ENCODE measurements at regions not wholly inside any gene's neighbourhood (a gene's known extent, or its start where the extent isn't known, plus 50 kb on each side); places are given as distances from the start of the nearest gene placed in this dataset.

DNA sequence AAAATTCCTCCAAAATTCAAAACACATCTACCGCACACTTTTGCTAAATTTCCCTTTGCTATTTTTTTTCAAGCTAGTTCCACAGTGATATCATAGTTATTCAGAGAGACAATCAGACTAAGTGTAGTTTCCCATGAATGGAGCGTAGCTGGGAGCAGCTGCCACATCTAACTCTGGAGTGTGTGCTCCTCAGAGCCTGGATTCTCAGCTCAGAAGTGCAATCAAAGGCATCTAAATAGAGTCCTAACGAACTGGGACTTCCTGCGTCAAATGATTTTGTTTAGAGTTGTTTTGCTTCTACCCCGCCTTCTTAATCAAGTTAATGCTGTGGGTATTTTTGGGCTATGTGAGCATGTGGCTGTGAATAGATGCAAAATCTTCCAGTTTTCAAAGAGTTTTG, 160.3 kb downstream of the TMEM18 start:
- no peaks in the 10 kb centered on the region for H3K79me2 ChIP-seq (ENCODE audit: insufficient read depth)
- H3K9me2 ChIP-seq = no peaks in the 10 kb centered on the region
- no peak overlapping the region for H3K27ac ChIP-seq (ENCODE audit: low read depth in 2 of 2, low read length in 1 of 2)
- no peak for DNase-seq
- H3K27me3 ChIP-seq (ENCODE audit: insufficient read depth) = no peaks in the 10 kb centered on the region
- WGBS (ENCODE audit: low lambda C conversion rate) = 47% methylated on average over 5 of the region's 5 CpGs
- H3K36me3 ChIP-seq (replicated peaks in 1 of 2; ENCODE audit: control insufficient read depth in 1 of 2, insufficient read depth in 2 of 2, low read length in 1 of 2) = no peaks in the 10 kb centered on the region
- no peaks in the 10 kb centered on the region for H4K20me1 ChIP-seq (ENCODE audit: insufficient read depth)
- H2AFZ ChIP-seq (ENCODE audit: low read depth) = no peak overlapping the region
- no peak overlapping the region for H3K4me2 ChIP-seq
- no peak overlapping the region for H3K4me3 ChIP-seq (ENCODE audit: low read depth in 2 of 2, low read length in 1 of 2)
- TF ChIP-seq, protein P1, sequence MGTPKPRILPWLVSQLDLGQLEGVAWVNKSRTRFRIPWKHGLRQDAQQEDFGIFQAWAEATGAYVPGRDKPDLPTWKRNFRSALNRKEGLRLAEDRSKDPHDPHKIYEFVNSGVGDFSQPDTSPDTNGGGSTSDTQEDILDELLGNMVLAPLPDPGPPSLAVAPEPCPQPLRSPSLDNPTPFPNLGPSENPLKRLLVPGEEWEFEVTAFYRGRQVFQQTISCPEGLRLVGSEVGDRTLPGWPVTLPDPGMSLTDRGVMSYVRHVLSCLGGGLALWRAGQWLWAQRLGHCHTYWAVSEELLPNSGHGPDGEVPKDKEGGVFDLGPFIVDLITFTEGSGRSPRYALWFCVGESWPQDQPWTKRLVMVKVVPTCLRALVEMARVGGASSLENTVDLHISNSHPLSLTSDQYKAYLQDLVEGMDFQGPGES (IDR thresholded peaks at IDR 0.05; ENCODE audit: low read depth, low read length) = no peak
- TF ChIP-seq TEAD4 (IDR thresholded peaks at IDR 0.05; ENCODE audit: borderline replicate concordance, insufficient read depth) = no peak
- no peak for TF ChIP-seq FOXJ3 (CRISPR knock-in tag; IDR thresholded peaks at IDR 0.05)
- no peak for TF ChIP-seq TCF12 (IDR thresholded peaks at IDR 0.05)
- no peak for TF ChIP-seq RFX5 (IDR thresholded peaks at IDR 0.05; ENCODE audit: low read length)
- no peak for TF ChIP-seq RXRA (IDR thresholded peaks at IDR 0.05; ENCODE audit: borderline replicate concordance, low read depth)
- TF ChIP-seq USF2 (IDR thresholded peaks at IDR 0.05; ENCODE audit: borderline replicate concordance, low read depth, low read length) = no peak
- no peaks in the 10 kb centered on the region for H3K4me1 ChIP-seq (ENCODE audit: control insufficient read depth in 1 of 2, insufficient read depth in 2 of 2, low read depth in 1 of 2, low read length in 1 of 2)
- POLR2A ChIA-PET = no interaction called here
- H3K9ac ChIP-seq = no peak overlapping the region
- CTCF ChIA-PET = interaction anchor here (3.8 kb wide), 1 partner anchor 13 kb away, joined by 20 read pairs; no protein-coding TSS in a partner anchor
- H3F3A ChIP-seq (replicated peaks; ENCODE audit: insufficient read depth) = no peaks in the 10 kb centered on the region
- H3K9me3 ChIP-seq = 0 out of 2 replicates have a peak, but pooled peaks cover 5% of the 10 kb centered on the region

- POLR2A ChIA-PET = no interaction called here
- Histone ChIP-seq H4K20me1 (ENCODE audit: insufficient read depth) (no peaks in the 10 kb centered on the region), H3K9me2 (no peaks in the 10 kb centered on the region), H3K4me3 (ENCODE audit: low read depth in 2 of 2, low read length in 1 of 2) (no peak overlapping the region), H2AFZ (ENCODE audit: low read depth) (no peak overlapping the region), H3K4me2 (no peak overlapping the region), H3K27me3 (ENCODE audit: insufficient read depth) (no peaks in the 10 kb centered on the region), H3K9ac (no peak overlapping the region), H3K79me2 (ENCODE audit: insufficient read depth) (no peaks in the 10 kb centered on the region), H3K4me1 (ENCODE audit: control insufficient read depth in 1 of 2, insufficient read depth in 2 of 2, low read depth in 1 of 2, low read length in 1 of 2) (no peaks in the 10 kb centered on the region), H3K36me3 (replicated peaks in 1 of 2; ENCODE audit: control insufficient read depth in 1 of 2, insufficient read depth in 2 of 2, low read length in 1 of 2) (no peaks in the 10 kb centered on the region), H3K9me3 (0 out of 2 replicates have a peak, but pooled peaks cover 5% of the 10 kb centered on the region), H3K27ac (ENCODE audit: low read depth in 2 of 2, low read length in 1 of 2) (no peak overlapping the region), H3F3A (replicated peaks; ENCODE audit: insufficient read depth) (no peaks in the 10 kb centered on the region)
- DNase-seq = no peak
- TF ChIP-seq GATA2 (CRISPR knock-in tag; IDR thresholded peaks at IDR 0.05) (no peak), RFX5 (IDR thresholded peaks at IDR 0.05; ENCODE audit: low read length) (no peak), GABPA (IDR thresholded peaks at IDR 0.05; ENCODE audit: low read depth) (no peak), JUND (IDR thresholded peaks at IDR 0.05) (no peak), MXI1 (IDR thresholded peaks at IDR 0.05; ENCODE audit: low read depth, low read length) (no peak), FOXM1 (IDR thresholded peaks at IDR 0.05; ENCODE audit: low read depth) (no peak)
- WGBS (ENCODE audit: low lambda C conversion rate) = 43% methylated on average over 7 of the region's 7 CpGs
- CTCF ChIA-PET = no interaction called here
Observed at GRCh38 chr2:516131-516530, 161.1 kb downstream of the TMEM18 start.
